Suppressor macrophage (primary cell): ENCODE measurements at regions not wholly inside any gene's neighbourhood (a gene's known extent, or its start where the extent isn't known, plus 50 kb on each side); places are given as distances from the start of the nearest gene placed in this dataset.
"Not testable (repeated sequence)": the region's sequence is repeated elsewhere in the genome, so short reads cannot be mapped to it uniquely, and the experiment has no call there.

Experiments used
- DNase-seq, 4 experiments: peaks; one replicate each; pipeline ENCODE4 v3.0.0-alpha.2; 2020 to 2022

DNA sequence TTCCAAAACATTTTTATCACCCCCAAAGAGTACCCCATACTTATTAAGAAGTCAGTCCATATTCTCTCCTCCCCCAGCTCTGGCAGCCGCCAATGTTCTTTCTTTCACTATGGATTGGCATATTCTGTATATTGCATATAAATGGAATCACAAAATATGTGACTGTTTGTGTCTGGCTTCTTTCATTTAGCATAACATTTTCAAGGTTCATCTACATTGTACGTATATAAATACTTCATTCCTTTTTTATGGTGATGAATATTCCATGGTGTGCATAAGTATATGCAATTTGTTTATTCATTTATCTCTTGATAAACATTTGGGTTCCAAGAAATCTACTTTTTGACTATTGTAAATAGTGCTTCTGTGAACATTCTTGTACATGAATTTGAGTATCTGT, 653.1 kb downstream of the XPNPEP1 start:
- no peak for DNase-seq

DNA sequence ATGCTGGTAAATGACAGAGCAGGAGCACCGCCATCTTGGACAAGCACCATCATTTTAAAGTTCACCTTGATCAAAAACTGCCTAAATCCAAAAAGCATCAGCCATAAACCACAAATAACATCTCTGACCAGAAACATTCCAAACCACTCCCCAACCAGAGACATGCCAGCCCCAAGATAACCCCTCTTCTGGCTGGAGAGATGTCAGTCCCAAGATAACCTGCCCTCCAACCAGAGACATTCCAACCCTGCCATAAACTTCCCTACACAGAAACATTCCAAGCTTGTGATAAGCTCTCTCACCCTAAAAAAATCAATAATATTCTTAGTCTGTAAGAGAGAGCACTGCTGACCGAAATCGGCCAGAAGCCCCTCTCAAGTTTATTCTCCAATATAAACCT, 659.3 kb downstream of the XPNPEP1 start:
- DNase-seq = no peak

GRCh38 chr10:109261231-109261630, 662.1 kb downstream of the XPNPEP1 start:
- DNase-seq = no peak

- DNase-seq = no peak
Observed at GRCh38 chr10:109259293-109259692, 664.0 kb downstream of the XPNPEP1 start.

DNA sequence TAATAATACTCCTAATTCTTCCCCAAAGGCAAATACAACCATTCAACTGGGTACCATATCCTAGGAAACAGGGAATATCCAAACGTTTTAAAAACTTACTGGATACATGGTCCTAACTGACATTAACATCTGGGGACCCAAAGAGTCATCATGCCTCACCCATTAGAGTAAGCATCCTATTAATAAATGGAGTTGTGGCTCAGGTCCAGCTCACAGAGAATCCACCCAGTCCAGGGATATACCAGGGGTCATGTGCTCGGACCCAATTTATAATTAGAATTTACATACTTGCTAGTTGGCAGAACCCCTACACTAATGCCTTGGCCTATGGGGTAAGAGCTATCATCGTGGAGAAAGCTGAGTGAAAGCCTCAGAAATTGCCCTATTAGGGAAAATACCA, 670.0 kb downstream of the XPNPEP1 start:
- no peak for DNase-seq

DNA sequence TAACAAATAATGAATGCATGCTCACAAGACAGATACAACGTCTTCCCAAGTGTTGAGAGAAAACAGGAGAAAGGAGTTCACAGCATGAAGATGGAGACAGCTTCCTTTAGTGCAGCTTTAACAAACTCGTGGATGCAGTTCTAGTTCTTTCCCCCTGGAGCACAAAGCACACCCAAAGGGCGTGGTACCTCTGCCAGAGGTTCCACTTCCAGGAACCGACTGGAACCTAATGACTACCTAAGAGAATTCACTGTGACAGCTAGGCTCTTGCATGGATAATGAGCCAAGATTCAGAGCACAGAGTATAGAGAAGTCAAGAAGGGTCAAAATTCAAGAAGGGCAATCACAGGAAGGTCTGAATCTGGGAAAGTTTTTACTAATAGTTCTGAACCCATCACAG, 673.2 kb downstream of the XPNPEP1 start:
- no peak for DNase-seq

GRCh38 chr10:109247814-109248213, 675.5 kb downstream of the XPNPEP1 start:
- DNase-seq = no peak

- DNase-seq = no peak
Observed at GRCh38 chr10:109245821-109246220, 677.5 kb downstream of the XPNPEP1 start.

DNA sequence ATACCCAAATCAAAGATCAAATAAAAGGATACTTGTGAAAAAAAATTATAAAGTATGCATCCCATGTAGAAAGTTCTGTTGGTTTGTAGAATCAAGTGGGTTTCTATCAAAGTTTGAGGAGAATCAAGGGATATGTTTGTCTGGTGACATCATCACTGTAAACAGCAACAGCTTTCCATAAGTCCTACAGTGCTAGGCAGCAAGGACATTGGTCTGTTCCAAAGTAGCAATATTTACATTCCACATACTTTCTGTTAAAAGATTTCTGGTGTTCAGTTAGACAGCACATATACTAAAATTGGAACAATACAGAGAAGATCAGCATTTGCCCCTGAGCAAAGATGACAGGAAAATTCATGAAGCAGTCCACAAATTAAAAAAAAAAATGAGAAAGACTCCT, 683.9 kb downstream of the XPNPEP1 start:
- no peak for DNase-seq

- DNase-seq = no peak
Observed at GRCh38 chr10:109237682-109238081, 685.6 kb downstream of the XPNPEP1 start.

DNA sequence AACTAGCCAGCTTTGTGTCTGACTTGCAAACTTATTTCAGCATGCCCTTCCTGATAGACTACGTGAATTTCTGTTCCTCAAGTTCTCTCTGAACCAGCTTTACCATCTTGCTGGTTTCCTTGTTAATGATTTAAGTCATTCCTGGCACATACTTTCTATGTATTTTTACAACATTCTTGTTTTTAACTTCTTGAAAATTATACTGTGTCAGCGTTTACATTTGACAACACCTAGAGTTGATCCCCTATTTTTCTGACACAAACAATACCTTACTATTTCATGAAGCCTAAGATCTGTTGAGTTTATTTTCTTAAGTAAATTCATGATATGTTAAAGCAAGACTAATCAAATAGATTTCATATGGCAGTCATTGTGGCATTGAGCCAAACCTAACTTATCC, 686.3 kb downstream of the XPNPEP1 start:
- DNase-seq = no peak

DNA sequence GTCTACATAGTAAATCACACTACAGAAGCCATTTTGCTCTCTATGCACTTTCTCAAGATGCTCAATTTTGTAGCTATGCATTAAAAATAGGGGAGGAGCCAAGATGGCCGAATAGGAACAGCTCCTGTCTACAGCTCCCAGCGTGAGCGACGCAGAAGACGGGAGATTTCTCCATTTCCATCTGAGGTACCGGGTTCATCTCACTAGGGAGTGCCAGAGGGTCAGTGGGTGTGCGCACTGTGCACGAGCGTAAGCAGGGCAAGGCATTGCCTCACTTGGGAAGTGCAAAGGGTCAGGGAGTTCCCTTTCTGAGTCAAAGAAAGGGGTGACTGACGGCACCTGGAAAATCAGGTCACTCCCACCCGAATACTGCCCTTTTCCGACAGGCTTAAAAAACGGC, 699.8 kb downstream of the XPNPEP1 start:
- not testable (repeated sequence) for DNase-seq

DNA sequence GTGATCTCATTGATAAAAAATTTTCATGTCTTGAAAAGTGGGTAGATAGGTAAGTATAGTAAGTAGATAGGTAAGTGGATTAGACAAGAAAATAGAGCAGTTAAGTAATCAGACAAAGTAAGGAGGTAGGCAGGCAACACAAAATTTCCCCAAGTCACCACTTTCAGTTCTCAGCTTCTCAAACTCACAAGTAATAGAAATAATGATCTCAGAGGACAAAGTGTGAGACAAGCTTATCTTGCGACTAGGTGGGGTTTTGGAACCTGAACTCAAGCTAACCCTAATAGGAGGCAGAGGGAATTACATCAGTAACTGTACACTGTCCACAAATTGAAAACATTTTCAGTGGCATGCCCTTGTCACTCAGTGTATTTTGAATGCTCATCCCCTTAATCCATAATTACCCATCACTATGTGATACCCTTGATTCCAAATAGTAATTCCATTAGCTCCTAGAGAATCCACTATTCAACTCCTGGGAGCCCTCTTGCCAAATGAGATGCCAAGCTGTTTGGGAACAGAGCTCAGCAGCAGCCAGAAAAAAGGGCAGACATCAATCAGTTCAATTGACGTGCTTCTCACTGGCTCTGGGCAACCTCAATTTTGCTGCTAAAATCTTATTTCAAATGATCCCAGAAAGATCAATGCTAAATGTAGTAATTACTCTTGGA, 703.2 kb downstream of the XPNPEP1 start:
- no peak for DNase-seq

GRCh38 chr10:109218207-109218606, 705.1 kb downstream of the XPNPEP1 start:
- no peak for DNase-seq

GRCh38 chr10:109215291-109216075, 707.8 kb downstream of the XPNPEP1 start:
- DNase-seq = no peak

DNA sequence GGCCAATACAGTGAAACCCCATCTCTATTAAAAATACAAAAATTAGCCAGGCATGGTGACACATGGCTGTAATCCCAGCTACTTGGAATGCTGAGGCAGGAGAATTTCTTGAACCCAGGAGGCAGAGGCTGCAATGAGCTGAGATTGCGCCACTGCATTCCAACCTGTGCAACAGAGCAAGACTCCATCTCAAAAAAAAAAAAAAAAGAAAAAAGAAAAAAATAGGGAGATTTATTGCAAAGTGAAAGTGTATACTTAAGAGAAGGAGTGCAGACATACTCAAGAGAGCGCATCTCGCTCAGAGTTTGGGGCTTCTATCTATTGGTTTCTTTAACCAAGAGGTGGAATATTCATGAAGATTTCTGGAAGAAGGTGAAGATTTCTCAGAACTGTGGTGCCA, 708.4 kb downstream of the XPNPEP1 start:
- not testable (repeated sequence) for DNase-seq

GRCh38 chr10:109207361-109207760, 716.0 kb downstream of the XPNPEP1 start:
- no peak for DNase-seq

GRCh38 chr10:109205929-109206585, 717.3 kb downstream of the XPNPEP1 start:
- no peak for DNase-seq

GRCh38 chr10:109203646-109204353, 719.5 kb downstream of the XPNPEP1 start:
- no peak for DNase-seq

DNA sequence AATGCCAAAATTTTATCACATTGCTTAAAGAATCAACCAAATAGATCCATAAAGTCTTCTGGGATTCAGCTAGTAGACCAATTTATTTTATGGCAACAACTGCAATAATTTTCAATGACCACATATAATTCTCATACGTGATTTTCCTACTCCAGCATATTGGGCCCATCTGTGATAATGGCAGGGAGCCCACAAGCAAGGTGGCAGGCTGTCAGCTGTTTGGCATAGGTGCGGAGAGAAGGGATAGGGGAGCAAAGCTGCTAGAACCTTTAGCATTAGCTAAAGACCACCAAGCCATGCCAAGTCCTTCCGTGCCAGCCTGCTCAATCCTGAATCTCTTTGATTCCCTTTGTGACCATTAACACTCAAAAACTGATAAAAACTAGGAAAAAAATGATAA, 721.2 kb downstream of the XPNPEP1 start:
- no peak for DNase-seq

DNA sequence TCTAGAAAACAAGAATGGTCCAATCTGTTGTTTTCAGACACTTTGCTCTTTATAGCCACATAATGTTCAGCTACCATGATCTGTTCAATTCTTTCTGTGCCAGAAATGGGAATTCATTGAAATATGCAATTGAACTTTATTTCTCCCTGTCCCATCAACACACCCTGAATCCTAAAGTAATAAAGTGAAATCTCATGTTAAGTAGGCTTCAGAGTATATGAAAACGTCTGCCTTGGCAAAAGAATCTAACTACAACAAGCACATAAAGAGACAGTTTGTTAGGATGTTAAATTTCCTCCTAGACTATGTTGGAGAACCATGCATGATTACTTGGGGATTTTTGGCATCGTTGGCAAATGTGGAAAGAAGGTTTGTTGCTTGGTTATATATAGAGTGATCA, 722.7 kb downstream of the XPNPEP1 start:
- no peak for DNase-seq

- no peak for DNase-seq
Observed at GRCh38 chr10:109191823-109192222, 731.5 kb downstream of the XPNPEP1 start.

DNA sequence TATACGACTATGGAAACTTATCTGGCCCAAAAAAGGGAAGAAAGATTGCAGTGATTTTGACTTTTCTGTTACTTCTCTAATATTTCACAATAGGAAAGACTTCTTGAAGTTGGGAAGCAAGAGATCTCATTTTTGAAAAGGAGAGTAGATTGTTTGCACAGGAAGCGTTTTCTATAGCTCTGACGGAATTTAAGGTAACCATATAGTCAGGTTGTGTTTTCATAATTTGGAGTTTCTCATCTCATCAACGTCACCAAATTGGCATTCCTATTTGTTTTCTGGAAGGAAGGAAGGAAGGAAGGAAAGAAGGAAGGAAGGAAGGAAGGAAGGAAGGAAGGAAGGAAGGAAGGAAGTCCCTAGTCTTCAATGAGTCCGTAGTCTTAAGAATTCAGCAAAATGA, 732.0 kb downstream of the XPNPEP1 start:
- no peak for DNase-seq
